NCI-H1092 (cell line): ENCODE measurements at regions not wholly inside any gene's neighbourhood (a gene's known extent, or its start where the extent isn't known, plus 50 kb on each side); places are given as distances from the start of the nearest gene placed in this dataset.

ENCODE experiments used
- DNase-seq: peaks from one replicate; lab custom pipeline; 2025; lab: John Stamatoyannopoulos, UW

DNA sequence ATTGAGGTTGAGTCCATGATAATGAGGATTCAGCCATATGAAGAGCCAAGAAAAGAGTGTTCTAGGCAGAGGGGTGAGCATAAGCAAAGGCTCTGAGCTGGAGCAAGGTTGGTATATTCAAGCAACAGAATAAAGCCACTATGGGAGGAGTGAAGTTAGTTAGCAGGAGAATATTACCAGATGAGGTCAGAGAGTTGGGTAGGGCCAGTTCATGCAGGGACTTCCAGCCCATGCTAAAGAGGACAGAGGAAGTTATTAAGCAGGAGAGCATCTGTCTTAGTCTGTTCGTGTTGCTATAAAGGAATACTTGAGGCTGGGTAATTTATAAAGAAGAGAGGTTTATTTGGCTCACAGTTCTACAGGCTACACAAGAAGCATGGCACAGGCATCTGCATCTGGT, 57.1 kb upstream of the ATG10 start:
- no peak for DNase-seq

DNA sequence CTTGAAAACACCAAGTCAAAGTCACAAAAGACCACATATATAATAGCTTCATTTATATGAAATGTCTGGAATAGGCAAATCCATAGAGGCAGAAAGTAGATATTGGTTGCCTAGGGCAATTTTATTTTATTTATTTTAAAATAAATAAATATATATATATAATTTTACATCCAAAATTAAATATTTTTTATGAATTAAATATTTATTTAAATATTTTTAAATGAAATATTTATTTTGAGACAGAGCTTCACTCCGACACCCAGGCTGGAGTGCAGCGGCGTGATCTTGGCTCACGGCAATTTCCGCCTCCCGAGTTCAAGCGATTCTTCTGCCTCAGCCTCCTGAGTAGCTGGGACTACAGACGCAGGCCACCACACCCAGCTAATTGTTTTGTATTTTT, 58.9 kb upstream of the ATG10 start:
- DNase-seq, result no peak

DNA sequence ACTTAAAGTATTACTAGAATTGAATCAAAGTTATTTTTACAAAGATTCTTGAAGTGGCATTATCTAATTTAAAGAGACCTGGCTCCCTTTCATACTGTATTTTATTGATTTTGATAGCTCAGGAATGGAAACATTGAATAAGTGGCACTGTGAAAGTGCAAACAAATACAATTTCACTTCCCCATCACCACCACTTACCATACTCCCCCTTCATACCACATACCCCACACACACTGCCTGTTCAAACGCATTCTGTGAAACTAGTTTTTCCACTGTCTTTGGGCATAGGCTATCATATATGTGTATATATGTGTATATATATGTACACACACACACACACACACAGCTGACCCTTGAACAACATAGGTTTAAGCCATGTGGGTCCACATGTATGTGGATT, 62.1 kb upstream of the ATG10 start:
- DNase-seq, result no peak

DNA sequence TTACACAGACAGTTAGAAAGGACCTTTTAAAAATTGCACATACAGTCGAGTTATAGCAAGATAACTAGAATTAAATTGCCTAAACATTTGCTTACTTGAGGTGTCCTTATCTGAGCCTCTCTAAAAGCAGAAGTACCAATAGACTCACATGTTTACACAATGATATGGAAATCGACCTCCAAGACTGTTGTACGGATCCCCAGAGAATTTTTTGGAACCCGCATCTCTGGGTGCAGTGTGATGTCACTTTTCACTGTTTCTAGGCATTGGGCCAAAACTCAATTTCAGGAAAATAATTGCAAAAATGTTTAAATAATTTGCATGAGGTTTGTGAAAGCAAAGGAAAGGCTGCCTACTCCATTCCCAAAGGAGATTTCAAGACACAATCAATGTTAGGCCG, 63.1 kb upstream of the ATG10 start:
- no peak for DNase-seq

DNA sequence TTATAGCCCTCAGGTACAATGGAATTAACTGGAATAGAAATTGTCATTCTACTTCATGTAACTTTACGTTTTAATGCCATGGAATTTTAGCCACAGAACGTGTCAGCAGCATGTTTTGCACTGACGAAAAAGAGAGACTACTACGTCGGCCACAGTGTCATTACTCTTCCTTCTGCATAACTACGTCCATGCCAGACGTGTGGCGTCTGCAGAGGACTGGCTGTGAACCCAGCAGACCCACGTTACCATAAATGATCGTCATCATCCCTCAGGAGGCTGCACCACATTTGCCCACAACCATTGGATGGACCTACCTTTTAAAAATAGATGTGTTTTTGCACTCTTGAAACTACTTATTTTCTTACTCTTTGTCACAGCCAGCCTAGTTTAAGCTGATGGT, 63.8 kb upstream of the ATG10 start:
- no peak for DNase-seq

DNA sequence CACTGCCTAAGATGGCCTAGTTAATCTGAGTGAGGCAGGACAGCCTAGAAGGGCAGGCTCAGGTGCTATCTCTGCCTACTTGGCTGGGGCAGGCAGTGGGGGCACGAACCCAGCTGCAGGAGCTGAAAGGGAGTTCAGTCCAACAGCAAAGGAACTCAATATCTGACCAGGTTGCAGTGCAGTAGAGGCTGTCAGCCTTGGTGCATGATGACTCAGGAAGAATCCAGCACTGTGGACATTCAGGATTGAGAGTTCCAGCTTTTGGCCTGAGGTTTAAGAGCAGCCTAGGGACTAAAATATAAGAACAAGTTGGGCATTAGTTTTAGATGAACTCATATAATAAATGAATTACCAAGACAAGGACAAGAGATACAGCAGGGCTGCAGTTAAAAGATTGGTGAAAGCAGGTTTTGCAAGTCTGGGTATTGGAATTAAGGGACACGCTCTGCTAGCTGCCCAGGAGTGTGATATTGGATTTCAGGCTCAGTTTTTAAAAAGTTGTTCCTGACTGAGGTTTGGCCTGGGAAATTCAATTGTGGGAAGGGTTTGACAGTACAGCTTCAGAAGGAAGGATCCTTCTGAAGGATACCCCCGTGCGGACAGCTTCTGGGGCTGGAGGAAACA, 64.7 kb upstream of the ATG10 start:
- no peak for DNase-seq

DNA sequence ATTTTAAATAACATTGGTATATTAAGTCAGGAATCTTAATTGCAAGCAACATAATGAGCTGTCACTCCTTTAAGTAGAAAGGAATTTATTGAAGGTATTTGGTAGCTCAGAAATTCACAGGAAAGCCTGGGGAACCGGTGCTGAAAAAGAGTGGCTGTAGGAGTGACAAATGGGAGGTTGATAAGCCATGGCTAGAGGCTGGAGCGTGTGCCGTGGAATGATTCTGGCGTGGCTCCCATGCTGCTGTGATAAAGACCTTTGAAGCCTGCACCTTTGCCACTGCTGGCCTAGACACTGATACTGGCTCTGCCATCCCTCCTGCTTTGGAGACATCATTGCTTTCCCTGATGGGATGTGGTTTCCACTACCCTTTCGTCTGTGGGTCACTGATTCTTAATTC, 65.7 kb upstream of the ATG10 start:
- DNase-seq, result no peak

DNA sequence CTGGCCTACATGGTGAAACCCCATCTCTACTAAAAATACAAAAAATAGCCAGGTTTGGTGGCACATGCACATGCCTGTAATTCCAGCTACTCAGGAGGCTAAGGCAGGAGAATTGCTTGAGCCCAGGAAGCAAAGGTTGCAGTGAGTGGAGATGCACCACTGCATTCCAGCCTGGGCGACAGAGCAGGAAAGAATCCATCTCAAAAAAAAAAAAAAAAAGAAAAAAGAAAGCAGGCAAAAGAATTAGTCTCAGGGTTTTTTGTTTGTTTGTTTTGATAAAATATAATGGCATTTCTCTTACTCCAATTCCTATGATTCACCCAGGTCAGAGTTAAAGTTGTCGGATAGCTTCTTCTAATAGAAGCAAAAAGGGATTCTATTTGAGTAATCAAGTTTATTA, 67.0 kb upstream of the ATG10 start:
- DNase-seq, result no peak

DNA sequence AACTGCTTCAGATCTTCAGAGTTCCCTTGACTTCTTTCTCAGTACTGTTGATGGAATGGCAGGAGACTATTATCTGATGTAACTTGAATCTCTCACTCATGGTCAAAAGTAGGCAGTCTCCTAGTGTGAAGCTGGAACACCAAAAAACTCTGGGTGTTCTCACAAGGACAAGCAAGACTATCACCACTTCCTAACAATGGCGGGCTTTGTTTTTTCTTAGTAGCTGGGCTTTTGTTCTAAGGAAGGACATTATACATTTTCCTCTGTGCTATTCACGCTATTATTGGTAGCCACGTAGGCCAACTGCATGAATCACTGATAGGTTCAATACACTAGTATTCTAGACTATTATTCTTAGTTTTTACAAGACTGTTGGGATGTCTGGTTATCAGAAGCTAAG, 67.7 kb upstream of the ATG10 start:
- no peak for DNase-seq

DNA sequence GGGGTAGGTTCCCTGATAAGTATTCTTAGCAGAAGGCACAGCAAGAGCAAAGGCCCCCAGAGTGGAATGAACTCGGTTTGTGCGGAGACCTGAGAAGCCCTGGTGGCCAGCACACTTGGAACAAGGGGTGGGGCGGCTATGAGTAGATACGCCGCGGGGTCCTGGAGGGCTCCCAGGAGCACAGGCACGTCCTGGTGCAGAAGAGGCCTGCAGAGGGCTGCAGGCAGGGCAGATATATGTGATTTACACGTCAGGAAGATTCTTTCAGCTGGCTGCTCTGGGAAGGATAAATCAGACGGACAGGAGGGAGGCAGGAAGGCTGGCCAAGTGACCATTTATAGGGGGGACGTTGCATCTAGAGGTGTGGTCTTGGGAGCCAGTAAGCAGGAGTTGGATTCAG, 70.2 kb upstream of the ATG10 start:
- no peak for DNase-seq

DNA sequence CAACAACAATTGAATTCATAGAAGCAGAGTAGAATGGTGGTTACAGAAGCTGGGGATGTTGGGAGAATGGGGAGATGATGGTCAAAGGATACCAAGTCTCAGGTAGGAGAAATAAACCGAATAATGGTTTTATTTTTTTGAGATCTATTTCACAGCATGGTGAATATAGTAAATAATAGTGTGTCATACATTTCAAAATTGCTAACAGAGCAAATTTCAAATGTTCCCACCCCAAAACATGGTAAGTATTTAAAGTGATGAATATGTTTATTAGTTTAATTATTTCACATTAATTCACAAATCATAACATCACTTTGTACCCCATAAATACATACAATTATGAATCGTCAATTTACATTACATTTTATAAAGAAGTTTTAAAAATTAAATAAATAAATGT, 72.7 kb upstream of the ATG10 start:
- no peak for DNase-seq

DNA sequence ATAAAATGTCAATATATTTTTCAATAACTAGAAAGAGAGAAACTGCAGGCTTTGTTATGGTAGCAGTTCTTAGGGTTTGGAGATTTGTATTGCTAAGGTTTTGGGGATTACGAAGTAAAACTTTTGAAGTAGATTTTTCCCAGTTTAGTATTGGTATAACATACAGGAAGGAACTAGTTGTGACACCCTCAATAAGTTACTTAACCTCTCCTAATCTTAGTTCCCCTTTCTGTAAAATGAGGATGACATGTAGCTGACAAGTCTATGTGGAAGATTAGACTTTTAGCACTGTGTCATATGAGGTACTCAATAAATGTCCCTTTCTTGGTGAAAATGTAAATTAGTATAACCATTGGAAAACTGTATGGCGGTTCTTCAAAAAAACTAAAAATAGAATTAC, 73.4 kb upstream of the ATG10 start:
- no peak for DNase-seq

DNA sequence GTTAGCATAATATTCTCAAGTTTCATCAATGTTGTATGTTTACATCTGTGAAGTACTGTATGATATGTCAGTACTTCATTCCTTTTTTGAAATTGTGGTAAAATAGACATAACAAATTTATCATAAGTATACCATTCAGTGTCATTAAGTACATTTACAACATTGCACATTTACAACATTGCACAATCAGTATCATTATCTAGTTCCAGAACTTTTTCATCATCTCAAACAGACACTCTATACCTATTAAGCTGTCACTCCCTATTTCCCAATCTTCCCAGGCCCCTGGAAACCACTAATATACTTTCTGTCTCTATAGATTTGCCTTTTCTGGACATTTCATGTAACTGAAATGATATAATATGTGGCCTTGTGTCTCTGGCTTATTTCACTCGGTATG, 75.1 kb upstream of the ATG10 start:
- DNase-seq, result no peak

DNA sequence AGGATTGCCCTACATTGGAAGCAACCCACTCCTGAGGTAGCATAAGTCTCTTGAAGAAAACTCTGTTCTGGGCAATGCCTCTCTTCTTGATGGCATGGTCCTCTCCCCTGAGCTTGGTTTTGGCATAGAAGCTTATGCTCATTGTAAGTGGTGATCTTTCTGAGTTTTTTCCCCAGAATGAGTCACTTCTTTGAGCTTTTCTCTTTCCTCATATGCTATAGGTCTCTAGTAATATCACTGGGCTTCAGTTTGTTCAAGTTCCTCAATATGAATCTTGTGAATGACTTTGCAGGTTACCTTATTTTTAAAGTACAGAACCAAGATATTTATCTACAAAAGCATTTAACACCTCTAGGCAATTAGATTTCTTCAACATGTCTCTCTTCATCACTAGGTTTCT, 76.5 kb upstream of the ATG10 start:
- DNase-seq, result no peak

DNA sequence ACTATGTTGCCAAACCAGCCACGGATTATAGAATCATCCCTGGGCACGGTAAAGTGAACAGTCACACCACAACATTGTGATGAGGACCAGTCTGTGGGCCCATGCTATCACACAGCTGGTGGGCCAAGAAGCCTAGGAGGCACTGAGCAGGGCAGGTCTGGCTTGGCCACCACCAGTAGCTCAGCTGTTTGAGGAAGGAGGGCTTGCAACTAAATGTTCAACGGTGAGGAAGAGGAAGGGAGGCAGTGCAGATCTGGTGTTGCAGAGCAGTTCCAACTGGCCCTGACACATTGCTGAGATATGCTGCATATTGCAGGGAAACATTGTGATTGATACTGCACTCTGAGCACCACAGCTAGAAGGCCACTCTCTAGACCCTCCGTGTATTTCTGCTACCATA, 77.9 kb upstream of the ATG10 start:
- DNase-seq, result no peak

DNA sequence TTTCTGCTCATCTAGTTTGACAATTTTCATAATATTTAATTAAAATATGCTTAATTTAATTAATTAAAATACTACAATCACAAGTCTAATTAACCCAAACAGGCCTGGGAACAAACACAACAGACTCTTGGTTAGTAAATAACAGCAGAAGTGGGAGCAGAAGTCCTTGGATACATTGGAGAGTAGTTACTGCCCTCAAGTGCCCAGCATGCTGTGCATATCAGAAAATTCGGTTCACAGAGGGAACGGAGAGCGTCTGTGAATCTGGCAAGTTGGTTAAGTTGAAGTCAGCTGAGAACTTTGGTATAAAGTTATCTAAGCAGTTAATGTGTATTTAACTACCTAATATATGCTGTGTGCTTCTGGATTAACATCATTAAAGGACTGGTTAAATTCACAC, 87.0 kb upstream of the ATG10 start:
- no peak for DNase-seq

DNA sequence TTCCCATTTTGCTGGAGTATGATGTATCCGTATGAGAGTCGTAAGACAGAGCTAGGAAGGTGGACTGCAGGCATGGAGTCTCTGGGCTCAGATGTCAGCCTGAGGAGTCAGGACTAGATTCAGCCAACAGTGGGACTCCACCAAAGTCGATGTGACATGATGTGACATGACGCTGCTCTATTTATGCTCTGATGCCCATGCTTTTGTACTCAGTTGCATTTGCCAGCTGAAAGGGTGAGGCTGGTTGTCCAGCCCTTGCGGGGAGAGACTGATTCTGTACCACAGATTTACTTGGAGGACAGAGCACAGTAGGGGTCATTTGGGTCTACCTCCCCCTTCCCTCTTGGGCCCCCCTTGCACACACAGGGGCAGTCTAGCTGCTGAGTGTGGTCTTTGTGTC, 88.5 kb upstream of the ATG10 start:
- DNase-seq, result no peak

DNA sequence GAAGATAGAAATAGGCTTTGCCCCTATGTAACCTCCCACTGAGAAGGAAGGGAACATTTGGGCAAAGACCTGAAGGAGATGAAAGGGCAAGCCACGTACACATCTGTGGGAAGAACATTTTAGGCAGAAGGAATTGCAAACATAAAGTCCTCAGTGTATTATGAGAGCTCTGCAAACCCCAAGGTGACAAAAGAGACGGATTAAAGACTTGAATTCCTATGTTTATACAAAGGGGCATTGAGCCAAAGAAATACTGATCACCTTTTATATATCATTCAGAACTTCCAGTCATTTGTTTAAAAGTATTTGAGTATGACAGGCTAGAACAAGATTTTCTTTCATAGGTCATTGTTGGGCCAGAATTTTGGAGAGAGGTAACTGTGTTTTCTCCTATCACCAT, 90.2 kb upstream of the ATG10 start:
- DNase-seq, result no peak

DNA sequence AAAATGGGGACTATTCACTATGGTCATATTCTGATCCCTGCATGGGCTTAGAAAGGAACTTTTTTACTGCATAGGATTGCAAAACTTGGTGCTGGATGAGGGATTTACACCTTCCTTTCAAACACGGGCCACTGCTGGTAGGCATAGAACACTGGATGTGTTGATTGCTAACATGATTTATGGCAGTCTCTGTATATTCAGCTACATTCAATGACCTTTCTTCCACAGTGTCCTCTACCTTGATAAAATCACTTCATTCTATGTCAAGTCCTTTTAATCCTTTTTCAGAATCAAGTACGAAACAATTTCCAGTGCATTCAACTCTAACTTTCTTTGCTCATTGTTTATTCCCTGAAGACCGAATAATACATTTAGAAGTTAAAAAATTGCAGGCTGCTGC, 91.9 kb upstream of the ATG10 start:
- DNase-seq, result no peak

DNA sequence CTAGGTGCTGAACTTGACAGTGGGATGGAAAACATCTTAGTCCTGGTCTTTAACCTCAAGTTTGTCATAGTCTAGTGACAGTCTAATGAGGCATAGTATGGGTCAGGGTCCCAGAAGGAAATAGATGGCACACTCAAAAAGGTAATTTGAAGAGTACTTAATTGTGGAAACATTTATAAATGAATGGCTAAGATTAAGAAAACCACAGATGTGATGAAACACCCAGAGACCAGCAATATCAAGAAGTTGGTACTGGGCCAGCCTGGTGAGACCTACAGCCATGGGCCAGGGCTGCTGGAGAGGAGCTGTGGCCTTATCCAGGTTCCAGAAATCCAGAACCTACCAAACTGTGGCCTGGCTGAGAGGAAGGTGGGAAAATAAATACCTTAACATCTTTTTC, 93.5 kb upstream of the ATG10 start:
- no peak for DNase-seq

DNA sequence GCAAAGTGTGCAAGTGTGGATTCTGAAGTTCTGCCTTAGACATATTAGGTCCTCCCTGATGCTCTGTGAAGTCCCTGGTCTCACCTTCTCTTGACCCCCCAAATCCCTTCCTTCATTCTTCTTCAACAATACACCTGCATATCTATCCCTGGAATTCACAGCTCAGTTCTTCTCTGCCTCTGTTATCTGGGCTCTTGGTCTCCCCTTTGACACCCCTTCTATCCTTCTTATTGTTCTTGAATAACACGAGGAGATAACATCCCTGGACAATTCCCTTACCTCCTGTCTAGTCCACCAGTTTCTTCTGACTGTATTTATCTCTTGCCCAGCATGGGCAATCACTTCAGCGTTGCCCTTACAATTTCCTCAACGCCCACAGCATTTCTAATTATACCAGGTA, 104.8 kb upstream of the ATG10 start:
- no peak for DNase-seq

DNA sequence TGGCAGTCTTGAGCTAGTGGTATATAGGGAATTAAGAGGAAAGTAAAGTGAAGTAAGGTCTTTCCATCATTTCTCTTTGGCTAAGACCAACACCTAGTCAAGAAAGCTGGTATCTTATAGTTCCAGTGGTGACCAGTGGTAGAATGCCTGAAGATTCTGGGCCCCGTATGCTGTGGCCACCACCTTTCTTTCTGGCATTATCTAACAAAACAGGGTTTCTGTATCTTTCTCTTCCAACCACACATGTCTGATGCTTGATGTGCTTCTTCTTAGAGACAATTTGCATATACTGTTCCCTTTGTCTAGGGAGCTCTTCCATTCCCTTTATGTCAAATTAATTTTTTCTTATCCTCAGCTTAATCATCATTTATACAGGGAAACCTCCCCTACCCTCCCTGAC, 109.9 kb upstream of the SSBP2 start:
- DNase-seq, result no peak

DNA sequence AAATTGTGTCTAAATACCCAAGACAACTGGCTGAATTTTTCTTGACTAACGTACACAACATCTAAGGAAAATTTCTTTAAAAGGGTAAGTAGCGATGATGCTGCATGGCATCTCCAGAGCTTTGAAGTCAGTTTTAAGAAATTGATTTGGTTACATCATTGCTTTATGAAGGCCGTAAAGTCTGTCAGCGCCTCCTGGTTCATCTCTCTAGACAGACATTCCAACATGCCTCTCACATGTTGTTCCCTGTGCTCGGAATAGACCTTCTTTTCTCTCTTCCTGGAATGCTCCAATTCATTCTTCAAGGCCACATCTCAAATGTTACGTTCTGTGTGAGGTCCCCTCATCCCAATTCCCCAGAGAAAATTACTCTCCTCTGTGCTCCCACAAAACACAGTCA, 108.7 kb upstream of the SSBP2 start:
- no peak for DNase-seq

DNA sequence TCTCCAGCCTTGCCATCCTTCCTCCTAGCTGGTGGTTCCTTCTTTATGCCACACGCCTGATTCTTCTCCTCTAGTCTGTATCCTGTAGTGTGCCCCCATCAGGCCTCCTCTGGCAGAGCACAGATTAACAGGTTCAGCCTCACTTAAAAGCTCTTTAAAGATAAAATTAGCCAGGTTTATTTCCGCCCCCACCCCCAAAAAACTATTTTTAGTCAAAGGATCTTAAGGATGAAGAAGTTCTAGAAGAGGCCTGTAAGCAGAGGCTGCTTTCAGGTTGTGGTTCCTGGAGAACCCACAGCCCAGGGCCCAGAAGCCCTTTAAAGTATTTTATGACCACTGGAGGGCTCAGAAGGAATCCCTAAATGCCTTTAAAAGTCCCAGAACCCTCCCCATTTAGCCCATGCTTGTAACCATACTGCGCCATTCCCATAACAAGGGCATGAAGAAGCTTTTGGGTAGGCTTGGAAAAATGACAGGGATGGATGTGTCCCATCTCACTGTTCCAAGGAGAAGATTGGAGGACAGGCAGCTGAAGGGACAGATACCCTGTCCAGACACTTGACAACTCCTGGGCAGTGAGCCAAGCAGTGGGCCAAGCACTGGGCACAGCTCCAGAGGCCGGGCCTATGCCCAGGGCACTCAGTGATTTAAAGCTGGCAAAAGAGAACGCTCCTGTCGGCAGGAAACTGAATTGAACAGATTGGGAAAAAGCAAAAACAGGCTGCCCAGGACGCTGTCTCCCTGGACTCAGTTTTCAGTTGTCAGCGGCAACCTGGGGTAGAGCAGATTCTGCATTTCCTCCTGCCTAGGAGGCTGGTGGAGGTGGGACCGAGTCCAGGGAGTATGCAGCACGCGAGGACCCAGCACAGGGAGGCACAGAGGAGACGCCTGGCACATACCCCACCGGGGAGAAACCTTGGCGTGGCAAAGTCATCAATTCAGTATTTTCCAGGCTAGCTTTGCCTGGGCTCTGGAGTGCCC, 106.3 kb upstream of the SSBP2 start:
- peak; percentile 87 for DNase-seq
